Fibroblast of peridontal ligament (primary cell): ENCODE measurements at regions not wholly inside any gene's neighbourhood (a gene's known extent, or its start where the extent isn't known, plus 50 kb on each side); places are given as distances from the start of the nearest gene placed in this dataset.

Source experiments
- DNase-seq: peaks from one replicate; pipeline ENCODE4 v3.0.0-alpha.2; 2010; ENCODE audit errors: extremely low read depth

DNA sequence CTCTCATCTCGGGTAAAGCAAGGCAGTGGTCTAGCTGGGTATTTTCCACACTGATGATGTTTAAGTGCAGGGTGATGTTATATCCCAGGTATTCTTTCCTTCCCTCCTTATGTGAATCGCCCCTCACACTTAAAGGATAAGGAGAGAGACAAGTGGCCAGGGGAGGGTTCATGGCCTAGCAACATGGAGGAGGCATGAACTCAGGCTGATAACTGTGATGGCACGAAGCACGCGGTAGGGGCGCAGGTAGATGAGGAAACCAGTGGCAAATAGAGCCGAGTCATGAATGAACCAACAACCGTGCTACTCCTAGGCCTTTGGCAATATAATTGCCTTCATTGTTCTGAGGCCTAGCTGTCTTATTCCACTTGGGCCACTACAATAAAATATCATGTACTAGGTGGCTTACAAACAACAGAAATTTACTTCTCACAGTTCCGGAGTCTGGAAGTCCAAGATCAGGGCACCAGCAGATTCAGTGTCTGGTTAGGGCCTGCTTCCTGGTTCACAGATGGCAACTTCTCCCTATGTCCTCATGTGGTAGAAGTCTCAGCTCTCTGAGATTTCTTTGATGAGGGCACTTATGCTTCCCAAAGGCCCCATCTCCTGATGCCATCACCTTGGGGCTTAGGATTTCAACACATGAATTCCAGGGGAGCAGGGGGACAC is 56.0 kb upstream of the PIK3CG start:
- no peak for DNase-seq

DNA sequence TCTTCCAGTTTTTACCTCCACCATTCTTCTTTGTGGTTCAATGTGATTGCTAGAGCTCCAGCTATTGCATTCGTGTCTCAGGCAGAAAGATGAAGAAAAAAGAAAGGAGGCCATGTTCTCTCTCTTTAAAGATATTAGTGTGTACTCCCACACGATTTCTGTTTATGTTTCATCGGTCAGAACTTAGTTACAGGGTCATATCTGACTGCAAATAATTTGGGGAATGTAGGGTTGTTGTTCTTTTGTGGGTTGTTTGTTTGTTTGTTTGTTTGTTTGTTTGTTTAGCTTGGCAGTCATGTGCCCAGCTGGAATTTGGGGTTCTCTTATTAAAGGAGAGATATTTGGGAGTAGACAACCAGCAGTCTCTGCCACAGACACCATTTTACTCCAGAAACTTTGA is 53.6 kb upstream of the PIK3CG start:
- DNase-seq, result no peak

DNA sequence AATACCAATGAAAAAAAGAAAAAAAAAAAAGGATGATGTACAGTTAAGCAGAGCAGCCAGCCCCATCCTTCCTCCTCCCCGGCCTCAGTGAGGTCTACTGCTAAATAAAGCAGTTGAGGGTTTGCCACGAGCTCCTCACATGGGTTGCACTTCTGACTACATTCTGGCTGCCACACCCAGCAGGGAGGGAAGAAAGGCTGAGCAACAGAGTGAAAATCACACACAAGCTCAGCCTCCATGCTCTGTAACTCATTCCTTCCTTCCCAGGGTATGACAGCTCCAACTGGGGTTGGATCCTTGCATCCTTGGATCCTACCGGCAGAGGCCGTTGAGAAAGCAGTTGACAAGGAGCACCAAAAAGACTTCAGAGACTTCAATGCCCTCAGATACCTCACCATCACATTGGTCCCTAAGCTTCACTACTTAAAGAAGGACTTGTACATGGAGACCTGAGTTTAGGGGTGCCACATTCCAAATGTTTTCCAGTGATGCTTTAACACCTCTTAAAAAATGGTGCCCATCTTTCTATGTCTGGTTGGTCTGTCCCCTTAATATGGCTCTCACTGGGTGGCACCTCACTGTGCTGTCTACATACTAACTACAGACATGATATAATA is 52.9 kb upstream of the PIK3CG start:
- DNase-seq, result peak; percentile 13

DNA sequence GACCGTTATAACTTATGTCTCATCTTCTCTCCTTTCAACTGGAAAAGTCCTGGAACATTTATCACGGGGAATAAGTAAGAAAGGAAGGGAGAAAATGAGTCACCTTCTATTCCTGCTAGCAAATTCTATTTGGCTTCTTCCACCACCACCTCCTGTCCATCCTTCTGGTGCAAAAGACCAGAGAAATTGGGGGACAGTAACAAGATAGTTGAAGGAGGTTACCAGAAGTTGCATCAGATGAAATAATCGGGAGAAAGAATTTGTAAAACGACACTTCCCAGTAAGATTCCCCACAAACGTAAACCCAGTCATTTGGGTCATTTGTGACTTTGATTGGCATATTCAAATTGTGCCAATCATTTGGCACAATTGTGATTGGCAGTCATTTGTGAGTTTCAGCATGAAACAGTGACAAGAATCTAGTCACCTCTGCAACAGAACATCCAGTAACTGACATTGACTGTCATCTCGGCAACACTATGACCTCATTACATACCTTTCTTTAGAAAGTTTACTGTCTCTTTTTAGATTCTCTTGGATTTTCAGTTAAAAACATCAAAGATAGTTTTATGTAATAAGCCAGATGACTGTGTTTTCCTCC is 51.3 kb upstream of the PIK3CG start:
- DNase-seq, result peak; percentile 18

DNA sequence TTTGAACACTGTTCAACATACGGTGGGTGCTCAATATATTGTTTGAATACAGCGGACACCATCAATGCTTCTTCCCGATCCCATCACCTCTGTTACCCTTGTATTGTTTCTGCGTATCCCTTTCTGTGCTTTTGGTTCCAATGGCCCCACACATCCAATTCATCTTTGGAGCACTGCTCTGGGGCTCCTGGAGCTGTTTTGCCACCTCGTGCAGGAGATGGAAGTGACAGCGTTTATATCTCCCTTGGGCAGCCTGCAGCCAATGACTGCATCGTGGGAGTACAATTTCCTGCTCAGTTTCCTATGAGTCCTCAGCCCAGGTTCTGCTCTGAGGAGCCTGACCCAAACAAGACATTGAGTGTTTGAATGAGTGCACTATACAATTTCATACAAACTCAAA is 50.2 kb upstream of the PIK3CG start:
- DNase-seq, result no peak
